Umbilical cord (tissue), 1 donor: ENCODE measurements at regions not wholly inside any gene's neighbourhood (a gene's known extent, or its start where the extent isn't known, plus 50 kb on each side); places are given as distances from the start of the nearest gene placed in this dataset.
"Not testable (repeated sequence)": the region's sequence is repeated elsewhere in the genome, so short reads cannot be mapped to it uniquely, and the experiment has no call there.

Experiments used
- DNase-seq: peaks from one replicate; pipeline ENCODE4 v3.0.0-alpha.2; 2015; ENCODE audit warnings: low spot score

DNA sequence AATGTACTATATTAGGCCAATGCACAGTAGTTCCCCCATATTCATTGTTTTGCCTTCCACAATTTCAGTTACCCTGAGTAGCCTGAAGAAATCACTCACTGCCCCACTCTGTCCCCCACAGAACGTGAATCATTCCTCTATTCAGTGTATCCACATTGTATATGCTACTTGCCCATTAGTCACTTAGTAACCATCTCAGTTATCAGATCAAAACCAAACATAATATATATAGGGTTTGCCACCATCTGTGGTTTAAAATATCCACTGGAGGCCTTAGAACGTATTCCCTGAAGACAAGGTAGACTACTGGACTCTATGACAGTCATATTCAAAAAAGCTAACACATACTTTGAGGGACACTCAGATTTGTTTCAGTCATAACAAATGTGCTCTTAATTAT lies 465.7 kb upstream of the RGMB start:
- no peak for DNase-seq

DNA sequence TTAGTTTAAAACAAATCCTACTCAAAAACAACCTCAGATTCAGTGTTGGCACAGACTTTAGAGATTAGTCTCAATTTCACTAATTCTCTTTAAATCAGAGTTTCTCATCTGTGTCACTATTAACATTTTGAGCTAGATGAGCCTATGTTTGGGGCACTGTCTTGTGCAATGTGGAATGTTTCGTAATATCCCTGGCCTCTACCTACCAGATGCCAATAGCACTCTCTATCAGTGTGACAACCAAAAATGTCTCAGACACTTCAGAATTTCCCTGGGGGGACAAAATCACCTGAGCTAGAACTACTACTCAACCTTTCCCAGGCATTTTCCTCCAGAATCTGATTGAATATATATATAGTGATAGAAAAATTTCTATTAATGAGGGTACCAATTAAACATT lies 465.2 kb upstream of the RGMB start:
- no peak for DNase-seq

DNA sequence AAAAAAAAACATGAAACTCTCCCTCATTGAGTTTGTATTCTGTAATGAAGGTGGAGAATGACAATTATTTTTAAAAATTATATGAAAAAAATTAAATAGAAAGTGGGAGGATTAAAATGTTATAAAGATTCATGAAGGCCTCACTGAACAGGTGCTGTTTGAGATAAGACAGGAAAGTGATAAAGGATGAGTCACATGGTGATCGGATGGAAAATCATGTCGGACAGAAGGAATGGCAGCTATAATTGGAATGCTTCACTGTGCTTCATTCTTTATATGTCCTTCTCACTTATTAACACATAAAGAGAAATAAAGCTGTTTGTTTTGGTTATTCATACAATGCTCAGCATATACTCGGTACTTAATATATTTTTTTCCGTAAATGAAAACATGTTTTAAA lies 464.5 kb upstream of the RGMB start:
- DNase-seq: no peak

DNA sequence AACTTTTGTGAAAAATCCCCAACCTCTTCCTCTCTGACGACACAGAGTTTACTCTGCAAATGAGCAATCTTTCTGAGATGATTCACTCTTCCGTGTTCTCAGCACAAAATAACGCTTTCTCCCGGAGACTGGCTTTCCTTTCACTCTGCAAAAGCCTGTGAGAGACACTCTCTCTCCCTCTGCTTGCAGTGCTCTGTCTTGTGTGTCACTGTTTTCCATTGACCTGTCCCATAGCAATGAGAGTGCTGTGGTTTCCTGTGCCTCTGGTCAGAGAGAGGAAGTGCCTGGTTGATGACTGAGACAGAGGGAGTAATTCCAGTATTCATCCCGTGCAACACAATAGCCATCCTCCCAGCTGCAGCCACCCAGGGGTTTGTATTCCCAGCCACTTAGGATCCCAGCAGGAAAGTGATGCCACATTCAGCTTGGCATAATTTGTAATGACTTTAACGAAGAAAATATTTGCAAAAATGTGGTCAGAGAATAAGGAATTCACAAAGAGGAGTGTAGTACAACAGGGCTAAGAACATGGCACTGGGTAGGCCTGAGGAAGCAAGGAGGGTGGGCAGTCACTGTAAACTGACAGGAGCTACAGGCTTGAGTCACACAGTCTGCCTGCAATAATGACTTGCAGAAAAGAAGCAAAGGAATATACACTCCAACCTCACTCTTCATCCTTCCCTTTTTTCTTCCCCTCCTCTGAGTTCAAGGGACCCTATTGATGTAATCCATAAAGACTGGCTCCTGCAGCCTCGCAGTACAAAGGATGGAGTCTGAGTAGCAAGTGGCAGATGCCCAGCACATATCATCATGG lies 463.5 kb upstream of the RGMB start:
- peak; percentile 8 for DNase-seq

DNA sequence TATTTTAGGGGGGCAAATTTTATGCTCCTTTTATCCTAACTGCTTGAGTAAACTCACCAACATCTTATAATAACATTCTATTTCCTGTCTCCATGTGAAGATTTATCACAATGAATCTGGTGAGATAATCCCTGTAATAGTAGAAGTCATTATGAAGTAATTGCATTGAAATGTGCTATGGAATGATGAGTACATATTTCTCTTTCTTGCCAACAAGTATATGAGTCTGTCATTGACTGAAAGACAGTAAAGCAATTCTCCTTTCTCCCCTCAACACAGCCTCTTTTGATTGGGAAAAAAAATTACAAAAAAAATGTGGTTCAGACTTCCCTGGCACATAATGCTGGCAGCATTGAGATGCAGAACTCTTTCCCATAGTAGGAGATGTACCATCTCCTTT lies 459.2 kb upstream of the RGMB start:
- DNase-seq: no peak

DNA sequence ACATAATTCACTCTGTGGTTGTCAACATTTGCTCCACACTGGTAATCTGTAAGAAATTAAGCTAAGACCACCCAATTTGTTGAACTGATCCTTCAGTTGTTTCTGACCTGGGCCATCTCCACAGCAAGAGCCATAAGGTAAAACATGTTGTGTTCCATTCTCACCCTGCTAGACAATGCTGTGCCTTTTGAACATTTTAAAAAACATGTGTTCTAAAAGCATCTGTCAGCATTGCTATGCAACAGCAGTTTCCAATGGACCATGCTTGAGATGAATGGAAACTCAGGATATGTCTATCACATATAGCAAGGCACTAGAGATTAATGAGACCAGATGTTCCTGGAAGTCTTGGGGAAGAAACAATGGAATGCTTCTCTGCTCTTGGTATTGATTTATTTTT lies 455.1 kb upstream of the RGMB start:
- DNase-seq: no peak

DNA sequence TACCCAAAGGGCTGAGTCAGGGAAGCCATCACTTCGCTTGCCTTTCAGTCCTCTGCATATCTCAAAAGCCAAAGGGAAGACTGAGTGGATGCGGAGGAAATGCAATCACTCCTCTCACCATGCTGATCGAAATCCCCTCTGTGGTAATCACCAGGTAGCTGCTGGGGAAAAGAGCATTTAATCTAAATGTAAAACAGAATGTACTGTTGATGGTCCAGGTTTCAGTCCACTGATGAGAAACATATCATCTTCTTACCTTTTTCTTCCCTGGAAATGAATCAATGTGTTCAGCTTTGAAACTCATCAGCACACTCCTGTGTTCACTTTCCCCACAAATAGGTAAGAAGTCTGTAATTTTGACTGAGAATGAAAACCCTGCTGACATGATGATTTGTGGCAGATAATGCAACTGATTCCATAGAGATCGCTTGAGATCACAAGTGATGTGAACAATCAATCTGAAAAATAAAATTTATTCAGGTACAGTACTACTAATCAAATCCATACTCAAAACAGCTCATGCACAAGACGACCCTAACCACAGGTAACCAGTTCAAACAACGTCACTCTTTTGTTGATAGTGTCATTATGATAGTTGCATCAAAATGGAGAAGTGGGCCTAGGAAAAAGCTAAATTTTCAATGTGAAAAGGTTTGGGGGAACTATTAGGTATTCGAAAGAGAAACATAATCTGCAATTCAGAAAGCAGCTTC lies 454.0 kb upstream of the RGMB start:
- no peak for DNase-seq

DNA sequence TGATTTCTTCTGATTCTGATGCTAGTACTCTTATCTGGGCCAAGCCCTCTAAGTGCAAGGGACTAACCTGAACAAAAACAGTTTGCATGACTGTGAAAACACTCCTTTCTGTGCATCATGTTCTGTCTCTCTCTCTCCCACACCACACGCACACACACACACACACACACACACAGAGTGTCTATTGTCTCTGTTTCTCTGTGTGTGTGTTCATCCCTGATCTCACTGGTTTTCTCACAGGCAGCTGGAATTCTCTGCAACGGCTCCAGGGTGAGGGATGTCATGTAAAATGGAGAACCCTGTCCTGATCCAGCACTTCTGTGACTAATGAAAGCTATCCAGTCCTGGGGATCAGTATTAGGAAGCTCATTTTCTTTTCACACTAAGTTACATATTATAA lies 453.1 kb upstream of the RGMB start:
- no peak for DNase-seq

DNA sequence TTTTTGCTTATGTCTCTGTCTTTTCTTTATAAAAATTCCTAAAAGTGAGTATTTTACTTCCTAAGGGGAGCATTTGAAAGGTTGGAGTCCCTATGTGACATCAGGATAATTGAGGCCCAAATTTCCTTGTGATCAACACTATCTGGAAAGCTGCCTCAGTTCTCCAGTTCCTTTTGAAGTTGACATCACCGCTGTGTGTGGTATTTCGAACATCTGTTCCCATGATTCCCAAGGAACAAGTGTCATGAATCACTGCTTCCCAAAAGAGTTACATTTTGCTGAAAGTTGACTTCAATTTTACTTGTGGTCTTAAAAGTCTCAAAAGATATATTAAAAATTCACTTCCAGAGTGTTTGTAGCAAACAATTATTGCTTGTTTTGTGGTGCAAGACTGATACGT lies 452.1 kb upstream of the RGMB start:
- no peak for DNase-seq

DNA sequence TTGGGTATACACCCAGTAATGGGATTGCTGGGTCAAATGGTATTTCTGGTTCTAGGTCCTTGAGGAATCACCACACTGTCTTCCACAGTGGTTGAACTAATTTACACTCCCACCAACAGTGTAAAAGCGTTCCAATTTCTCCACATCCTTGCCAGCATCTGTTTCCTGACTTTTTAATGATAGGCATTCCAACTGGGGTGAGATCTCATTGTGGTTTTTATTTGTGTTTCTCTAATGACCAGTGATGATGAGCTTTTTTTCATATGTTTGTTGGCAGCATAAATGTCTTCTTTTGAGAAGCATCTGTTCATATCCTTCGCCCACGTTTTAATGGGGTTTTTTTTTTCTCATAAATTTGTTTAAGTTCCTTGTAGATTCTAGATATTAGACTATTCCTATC lies 448.3 kb upstream of the RGMB start:
- DNase-seq: not testable (repeated sequence)

DNA sequence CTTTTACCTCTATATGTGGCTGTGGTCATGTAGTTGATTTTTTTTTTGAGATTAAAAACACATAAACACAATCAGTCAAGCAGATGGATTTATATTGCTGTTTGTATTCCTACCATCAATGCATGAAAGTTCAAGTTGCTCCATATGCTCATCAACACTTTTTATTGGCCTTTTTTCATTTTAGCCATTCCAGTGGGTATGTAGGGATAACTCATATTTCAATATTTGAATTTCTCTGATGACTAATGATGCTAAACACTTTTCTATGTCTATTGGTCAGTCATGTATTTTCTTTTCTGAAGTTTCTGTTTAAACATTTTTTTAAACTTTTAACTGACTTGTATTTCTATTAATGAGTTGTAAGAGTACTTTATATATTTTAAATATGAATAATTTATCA lies 445.4 kb upstream of the RGMB start:
- no peak for DNase-seq

DNA sequence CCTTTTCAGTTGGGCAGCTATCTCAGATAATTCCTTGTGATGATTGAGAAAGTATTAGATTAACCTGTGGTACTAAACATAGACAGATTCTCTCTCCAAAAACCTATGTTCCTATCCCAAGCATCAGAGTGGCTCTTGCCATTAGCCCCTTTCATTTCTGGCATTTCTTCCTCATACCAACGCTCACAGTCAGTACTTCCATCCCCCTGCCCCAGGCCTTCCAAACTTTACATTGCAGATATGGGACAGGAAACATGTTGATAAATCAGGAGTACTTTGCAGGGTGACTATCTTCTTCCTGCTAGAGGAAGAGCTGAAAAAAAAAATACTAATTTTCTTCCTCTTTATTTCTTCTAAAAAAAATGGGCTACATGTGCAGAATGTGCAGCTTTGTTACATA lies 442.6 kb upstream of the RGMB start:
- DNase-seq: no peak

DNA sequence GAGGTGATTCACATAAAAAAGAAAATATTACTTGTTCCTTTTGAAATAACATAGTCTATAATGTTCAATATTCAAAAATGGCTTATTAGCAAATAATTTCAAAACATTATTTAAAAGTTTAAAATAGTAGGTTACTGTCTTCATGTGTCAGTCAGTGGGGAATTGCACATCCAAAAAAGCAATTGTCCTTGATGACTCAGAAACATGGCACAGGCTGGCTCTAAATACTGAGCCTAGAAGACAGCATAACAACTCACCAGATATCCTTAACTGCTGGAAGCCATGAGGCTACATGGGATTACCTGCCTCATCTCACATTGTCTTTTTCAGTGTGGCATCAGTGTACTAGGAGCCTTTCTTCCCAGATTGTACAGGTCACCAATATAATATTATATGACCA lies 439.5 kb upstream of the RGMB start:
- DNase-seq: no peak

DNA sequence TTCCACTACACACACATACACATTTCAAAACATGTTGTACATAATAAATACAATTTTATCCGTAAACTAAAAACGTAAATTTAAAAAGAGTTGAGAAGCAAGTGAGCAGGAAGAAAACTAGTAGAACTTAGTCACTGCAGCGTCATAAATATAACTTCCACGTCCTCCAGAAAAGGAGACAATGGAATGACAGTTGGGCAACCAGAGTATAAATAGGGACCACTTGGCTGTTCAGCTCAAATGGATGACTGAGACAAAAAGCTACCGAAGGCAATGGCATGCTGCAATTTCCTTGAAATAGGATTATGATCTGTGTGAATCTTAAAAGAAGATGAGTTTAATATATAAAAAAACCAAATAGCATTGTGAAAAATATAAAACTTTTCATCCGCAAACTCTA lies 438.5 kb upstream of the RGMB start:
- DNase-seq: no peak

DNA sequence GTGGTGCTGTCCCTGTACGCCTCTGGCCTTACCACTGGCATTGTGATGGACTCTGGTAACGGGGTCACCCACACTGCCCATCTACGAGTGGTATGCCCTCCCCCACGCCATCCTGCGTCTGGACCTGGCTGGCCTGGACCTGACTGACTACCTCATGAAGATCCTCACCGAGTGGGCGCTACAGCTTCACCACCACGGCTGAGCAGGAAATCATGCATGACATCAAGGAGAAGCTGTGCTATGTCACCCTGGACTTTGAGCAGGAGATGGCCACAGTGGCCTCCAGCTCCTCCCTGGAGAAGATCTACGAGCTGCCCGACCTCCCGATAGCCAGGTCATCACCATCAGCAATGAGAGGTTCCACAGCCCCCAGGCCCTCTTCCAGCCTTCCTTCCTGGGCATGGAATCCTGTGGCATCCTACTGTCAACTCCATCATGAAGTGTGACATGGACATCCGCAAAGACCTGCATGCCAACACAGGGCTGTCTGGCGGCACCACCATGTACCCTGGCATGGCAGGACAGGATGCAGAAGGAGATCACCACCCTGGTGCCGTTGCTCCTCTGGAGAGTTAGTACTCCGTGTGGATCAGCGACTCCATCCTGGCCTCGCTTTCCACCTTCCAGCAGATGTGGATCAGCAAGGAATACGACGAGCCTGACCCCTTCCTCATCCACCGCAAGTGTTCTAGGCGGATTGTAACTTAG lies 434.2 kb upstream of the RGMB start:
- DNase-seq: no peak

DNA sequence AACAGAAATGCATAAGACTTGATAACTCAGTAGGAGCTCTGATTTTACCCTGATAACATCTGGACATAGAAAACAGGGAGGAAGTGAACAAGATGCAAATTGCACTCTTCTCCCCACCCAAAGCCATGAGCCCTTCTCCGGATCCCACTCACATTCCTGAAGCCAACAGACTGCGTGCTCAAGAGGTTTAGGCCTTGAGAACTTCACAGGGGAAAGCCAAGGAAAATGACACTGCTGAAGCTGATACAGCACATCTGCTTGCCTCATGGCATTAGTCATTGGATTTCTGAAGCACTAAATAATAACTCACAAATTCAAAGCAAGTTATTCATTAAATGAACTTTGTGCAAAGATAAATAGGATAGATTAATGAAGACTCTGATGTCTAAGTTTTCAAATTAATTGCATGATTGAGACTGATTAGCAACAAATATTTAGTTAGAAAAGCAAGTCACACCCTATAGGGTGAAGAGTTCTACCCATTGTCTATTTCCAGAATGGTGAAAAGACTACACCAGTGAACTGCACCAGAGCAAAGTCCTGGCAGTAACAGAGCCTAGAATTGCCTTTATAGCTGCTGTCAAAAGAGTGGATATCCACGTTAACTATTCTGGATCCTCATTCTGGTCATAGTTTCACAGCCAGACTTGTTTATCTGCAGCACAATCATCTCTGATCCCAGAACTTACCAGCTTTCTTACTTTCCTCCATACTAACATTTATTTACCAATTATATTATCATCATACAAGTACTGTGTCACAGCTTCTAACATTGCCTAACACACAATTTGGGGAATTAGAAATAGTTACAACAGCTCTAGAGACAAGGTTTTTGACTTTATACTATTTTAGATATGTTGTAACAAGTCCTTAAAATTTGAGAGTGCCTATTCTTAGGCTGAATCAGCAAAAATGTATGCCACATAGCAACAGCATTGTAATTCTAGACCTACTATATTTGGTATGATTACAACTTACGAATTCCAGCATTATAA lies 432.1 kb upstream of the RGMB start:
- no peak for DNase-seq

DNA sequence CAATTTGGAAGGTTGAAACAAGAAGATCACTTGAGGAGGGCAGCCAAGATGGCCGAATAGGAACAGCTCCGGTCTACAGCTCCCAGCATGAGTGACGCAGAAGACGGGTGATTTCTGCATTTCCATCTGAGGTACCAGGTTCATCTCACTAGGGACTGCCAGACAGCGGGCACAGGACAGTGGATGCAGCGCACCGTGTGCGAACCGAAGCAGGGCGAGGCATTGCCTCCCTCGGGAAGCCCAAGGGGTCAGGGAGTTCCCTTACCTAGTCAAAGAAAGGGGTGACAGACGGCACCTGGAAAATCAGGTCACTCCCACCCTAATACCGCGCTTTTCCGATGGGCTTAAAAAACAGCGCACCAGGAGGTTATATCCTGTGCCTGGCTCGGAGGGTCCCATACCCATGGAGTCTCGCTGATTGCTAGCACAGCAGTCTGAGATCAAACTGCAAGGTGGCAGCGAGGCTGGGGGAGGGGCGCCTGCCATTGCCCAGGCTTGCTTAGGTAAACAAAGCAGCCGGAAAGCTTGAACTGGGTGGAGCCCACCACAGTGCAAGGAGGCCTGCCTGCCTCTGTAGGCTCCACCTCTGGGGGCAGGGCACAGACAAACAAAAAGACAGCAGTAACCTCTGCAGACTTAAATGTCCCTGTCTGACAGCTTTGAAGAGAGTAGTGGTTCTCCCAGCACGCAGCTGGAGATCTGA lies 430.4 kb upstream of the RGMB start:
- not testable (repeated sequence) for DNase-seq

DNA sequence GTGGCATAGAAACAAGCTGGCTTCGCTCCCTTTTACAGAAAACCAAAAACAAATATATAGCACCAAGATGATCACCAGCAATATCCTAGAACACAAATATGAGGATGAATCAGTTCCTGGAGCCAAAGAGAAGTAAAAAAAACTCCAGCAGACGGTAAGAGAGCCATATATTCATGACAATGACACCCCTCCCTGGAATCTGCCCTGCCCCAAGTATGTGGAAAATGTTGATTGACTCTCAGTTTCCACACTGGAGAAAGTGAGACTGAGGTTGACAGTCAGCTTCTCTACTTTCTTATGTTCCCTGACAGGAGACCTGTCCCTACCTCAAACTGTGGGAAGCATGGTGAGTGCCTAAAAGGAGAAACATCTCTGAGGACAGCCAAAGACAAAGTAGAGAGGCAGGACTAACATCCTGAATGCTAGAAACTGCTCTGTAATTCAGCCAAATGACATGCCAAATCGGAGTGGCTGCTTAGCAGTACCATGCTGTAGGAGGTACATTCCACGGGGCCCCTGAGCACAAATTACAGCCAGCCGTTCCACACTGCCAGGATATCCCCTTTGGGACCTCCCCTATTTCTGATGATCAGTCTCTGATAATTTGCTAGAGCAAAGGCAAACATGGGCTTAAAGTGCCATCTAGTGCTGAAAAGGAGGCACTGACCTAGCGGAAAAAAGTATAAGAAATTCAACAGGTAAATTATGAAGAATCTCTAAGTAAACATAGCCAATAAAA lies 424.0 kb upstream of the RGMB start:
- DNase-seq: no peak

DNA sequence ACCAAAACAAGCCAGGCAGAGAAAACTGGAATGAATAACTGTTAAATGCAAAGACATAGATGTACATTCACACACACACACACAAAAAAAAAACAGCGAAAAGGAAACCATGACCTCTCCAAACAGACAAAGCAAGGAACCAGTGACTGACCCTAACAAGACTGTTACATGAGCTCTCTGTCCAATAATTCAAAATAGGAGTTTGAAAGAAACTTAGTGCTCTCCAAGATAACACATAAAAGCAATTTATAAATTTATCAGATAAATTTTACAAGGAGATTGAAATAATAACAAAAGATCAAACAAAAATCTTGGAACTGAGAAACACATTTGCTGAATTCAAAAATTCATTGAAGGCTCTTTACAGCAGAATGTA lies 423.5 kb upstream of the RGMB start:
- DNase-seq: no peak

DNA sequence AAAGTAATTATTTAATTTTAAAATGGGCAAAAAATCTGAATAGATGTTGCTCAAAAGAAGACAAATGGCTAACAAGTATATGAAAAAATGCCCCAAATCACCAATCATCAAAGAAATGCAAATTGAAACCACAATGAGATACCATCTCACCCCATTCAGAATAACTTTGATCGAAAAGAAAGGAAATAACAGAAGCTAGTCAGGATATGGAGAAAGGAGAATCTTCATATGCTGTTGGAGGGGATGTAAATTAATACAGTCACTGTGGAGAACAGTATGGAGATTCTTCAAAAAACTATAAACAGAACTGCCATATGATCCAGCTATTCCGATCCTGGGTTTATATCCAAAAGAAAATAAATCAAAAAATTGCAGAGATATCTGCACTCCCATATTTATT lies 418.5 kb upstream of the RGMB start:
- DNase-seq: no peak
